HG03469 (cell line): ENCODE measurements at regions not wholly inside any gene's neighbourhood (a gene's known extent, or its start where the extent isn't known, plus 50 kb on each side); places are given as distances from the start of the nearest gene placed in this dataset.

Experiments used
- ATAC-seq: cut with Tn5 transposase; IDR thresholded peaks from one replicate; pipeline ENCODE4 v1.9.1; 2021; ENCODE audit warnings: mild to moderate bottlenecking, moderate library complexity, moderate number of reproducible peaks; ENCODE audit not compliant: unreplicated experiment

DNA sequence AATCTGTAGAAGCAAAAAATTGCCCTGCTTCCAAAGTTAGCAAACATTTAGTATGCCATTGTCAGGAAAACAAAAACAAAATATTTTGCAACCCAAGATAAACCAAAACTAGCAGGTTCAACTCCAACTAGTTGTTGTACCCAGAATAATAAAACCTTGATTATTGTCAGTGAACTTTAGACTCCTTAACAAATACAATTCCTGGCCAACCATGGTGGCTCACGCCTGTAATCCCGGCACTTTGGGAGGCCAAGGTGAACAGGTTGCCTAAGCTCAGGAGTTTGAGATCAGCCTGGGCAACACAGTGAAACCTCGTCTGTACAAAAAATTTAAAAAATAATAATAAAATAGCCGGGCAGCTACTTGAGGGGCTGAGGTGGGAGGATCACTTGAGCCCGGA, 53.6 kb upstream of the EPCAM start:
- ATAC-seq, result no peak

DNA sequence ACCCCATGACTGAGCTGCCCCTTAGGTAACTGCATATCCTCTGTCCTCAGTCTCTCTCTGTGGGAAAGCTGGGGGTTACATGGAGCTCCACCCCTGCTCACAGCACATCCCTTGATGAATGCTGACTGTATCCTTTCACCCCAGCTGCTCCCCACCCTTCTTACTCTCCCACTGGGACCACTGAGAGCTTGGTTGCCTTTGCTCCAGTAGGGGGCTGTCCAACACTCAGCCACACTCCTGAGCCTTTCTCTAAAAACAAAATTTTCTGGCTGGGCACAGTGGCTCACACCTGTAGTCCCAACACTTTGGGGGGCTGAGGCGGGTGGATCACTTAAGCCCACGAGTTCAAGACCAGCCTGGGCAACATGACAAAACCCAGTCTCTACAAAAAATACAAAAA, 55.4 kb upstream of the EPCAM start:
- no peak for ATAC-seq

DNA sequence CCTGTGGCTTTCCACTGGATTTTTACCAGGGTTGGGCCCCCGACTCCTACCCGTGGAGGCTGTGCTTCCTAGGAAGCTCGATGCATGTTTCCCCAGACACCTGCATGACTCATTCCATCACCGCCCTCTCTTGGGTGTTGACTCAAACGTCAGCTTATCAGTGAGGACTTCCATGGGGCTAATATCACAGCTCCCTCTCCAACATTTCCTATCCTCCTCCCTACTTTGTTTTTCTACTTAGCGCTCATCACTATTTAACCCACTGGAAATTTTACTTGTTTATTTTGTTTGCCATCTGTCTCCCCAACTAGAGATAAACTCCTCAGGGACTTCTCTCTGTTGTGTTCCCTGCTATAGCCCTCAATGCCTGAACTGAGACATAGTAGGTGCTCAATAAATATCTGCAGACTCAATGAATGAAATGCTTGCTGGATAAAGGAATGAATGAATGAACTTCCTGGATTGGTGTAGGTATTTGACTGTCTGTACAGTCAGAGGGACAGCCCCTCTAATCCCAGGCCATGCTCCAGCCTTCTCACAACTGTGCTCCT, 55.9 kb upstream of the EPCAM start:
- no peak for ATAC-seq

DNA sequence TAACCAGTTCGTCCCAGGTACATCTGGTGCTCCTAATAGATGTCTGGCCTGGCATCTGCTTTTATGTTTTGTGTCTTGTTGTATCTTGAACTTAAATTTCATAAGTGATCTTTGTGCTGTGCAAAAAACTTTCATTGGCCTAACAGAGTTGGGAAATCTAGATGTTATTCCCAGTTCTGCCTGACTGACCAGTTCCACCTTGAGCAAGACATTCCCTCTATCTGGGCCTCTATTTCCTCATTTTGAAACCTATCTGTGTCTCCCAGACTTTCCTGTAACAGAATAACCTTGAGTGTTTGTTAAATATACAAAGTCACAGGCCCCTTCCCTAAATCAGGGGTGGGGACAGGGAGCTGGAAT, 56.6 kb upstream of the EPCAM start:
- no peak for ATAC-seq

DNA sequence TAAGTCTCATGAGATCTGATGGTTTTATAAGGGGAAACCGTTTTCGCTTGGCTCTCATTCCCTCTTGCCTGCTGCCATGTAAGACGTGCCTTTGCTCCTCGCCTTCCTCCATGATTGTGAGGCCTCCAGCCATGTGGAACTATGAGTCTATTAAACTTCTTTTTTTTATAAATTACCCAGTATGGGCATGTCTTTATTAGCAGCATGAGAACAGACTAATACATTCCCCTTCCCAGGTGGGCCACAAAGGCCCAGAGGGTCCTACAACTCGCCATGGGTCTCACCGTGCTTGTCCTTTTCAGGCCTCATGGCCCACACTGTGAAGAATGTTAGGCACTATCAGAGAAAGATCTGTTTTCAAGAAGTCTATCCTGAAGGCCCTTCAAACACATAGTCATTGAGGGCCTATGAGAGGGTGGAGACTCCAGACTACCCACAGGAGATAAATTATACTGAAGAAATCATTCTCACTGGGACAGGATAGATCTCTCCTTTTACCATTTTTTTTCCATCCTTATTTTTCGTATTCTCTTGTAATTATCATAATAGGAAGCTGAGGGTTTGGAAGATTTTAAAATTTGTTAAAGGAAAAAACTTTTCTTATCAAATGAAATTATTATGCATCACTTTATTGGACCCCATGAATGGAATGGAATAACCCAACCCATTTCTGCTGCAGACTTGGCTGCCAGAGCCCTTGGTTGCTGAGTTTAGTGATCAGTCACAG, 57.2 kb upstream of the EPCAM start:
- ATAC-seq, result no peak

DNA sequence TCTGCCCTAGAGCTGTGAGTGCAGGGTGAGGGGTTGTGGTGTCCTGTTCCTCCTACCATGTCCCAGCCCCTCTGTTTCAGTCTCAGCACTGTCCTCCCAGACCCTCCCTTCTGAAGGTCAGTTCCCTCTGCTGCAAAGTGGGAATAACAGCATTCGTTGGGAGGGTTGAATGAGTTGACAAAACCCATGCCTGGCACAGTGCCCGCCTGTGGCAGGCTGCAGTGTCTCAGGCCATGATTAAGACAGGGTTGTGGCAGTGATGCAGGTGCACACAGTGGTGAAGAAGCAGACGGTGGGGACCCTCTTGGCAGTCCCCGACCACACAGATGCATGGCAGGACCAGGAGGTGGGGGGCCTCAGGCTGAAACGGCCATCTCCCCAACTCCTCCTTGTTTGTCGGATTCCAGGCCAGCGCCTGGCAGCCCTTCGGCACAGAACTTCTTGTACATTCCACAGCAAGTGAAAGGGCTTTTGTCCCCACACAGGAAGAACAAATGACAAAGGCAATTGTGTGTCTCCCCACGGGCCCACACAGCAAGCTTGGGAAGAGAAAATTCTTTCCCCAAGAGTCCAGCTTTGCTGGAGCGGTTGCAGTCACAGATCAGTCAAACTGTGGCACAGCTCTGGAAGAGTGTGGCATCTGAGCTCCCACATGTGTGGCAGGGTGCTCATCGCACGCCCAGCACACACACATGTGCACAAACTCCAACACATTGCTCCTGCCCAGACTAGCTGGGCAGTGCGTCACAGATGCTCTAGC, 58.1 kb upstream of the EPCAM start:
- ATAC-seq, result no peak

DNA sequence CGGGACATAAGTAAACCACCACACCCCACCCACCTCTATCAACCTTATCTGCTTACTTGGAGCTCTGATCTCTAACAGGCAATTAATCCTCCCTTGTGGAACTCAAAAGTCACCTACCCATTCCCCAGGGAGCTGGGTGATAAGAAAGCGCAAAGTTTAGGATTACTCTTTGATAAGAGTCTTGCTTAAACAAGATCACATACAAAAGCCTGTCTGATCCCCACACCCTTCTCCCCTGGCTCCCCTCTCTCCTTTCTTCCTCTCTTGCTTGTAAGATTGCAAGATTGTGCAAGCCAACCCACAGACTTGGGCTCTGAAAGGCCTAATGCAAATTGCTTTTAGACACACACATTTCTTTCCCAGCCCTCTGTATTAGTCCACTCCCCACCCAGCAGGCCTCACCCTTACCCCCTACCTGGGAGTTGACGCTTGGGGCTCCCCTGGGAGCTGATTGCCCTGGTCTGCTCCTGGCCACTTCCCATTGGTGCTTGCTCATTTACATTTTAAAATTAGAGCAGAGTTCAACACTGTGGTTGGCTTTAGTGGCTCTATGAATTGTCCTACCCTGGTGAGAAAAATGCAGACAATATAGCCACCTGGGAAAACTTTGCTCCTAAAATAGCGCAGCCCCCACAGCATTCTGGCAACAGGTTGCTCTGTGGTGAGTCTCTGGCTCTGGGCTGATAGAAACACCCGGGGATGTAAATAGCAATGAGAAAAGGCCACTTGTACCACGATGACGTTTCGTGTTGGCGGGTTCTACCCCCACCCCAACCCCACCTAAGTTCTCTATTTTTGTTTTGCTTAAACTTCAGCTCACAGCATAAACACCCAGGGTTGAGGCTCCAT, 58.9 kb upstream of the EPCAM start:
- peak; percentile 76 for ATAC-seq

DNA sequence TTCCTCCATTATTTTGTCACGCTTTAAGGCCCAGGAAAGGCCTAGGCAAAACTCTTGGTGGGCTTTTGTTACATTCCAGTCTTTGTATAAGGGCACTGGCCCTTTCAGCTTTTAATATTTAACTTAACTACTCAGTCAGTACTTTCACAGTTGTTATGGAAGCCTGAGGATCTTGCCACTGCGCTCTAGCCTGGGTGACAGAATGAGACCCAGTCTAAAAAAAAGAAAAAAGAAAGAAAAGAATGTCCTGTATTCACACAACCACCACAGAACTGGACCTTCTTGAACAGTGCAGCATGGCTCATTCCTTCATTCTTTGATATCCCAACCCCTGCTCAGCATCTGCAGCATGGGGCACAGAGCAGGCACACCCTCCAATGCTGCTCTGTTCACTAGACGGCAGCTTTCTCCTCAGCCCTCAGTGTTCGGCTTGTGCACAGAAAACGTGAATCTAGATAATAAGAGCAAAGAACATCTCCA, 59.6 kb upstream of the EPCAM start:
- no peak for ATAC-seq

DNA sequence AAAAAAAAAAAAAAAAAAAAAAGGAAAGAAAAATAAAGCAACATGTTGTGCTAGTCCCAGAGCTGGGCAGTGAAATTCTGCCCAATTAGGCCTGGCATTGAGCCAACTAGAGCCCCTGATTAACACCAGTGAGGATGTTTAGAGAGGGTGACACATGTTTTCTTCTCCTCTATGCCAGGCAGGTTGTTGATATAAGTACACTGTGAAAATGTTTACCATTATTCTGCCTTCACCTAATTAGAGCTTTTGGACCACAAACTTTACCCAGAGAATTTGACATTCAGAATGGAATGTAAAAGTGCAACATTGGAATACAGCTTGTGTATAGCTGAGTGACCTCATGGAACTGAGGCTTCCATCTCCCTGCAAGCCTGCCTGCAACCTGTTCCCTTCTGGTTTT, 62.0 kb upstream of the EPCAM start:
- ATAC-seq, result no peak

DNA sequence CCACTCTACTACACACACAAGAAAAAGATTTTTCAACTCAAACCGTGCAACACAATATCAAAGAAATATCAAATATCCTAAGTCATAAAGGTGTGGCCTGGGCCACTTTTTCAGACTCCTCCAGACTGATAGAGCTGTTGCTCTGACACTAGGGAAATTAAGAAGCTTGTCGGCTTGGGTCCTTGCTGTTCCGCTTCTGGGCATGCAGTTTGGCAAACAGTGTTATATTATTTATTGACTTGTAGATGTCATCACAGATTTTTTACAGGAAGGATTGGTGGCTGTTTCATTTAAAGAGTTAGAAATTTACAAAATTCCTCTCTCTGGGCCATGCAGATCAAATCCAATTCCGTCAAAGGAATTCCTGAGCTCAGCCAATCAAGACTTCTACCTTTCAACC, 64.5 kb upstream of the EPCAM start:
- no peak for ATAC-seq

DNA sequence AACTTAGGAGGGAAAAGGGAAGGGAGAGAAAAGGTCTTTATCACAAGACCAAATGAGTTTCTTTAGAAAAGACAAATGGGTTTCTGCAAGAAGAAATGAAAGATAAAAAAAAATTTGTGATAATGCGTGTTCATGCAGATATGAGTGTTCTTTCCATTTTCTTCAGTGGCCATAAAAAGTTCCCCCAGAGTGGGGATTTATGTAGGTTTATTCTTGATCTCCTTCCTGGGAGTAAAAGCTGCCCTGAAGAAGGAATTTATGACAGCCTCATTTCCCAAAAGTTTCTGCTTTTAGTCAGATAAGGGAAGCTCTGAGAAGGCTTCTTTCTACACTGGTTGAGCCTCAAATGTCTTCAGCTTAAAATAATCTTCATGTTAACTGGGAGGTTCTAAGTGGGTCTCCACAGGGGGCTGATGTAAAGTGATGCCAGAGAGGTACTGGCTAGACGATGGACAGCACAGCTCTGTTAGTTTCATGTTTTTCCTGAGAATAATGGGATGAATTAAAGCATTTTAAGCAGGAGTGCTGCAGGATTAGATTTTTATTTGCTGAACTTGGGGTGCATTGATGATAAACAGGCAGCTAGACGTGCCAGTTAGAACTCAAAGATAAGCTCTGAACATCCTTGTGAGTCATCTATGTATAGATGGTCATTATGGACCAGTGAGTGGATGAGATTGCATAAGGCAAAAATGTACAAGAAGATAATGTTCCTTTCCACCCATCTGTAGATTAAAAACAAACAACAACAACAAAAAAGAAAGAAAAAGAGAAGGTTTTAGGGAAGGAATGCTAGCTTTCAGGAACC, 65.6 kb upstream of the EPCAM start:
- ATAC-seq, result no peak

DNA sequence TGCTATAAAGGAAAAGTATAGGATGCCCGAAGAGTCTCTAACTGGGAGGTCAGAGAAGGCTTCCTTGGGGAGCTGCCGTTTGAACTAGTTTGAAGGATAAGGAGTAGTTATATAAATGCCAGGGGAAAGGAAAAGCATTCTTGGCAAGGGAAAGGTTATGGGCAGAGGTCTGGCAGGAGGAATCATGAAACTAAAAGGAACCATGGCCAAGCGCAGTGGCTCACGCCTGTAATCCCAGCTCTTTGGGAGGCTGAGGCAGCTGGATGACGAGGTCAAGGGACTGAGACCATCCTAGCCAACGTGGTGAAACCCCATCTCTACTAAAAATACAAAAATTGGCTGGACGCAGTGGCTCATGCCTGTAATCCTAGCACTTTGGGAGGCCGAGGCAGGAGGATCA, 66.8 kb upstream of the EPCAM start:
- no peak for ATAC-seq

DNA sequence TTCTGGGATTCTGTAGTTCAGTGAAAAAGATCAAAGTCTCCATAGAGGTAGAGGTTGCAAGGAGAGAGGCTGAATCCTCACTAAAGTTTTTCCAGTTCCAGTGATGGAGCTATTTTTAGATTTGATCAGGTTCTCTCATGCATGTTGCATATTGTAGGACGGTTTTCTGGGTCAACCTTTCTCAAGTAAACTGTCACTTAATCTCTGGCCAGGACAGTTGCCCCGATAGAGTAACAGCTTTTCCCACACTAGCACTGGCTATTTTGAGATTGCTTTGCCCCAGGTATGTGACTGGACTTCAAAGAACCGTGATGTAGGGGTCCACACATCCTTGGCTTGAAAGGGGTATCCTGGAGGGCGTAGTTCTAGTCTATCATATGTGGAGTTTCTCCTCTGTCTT, 67.4 kb upstream of the EPCAM start:
- no peak for ATAC-seq

DNA sequence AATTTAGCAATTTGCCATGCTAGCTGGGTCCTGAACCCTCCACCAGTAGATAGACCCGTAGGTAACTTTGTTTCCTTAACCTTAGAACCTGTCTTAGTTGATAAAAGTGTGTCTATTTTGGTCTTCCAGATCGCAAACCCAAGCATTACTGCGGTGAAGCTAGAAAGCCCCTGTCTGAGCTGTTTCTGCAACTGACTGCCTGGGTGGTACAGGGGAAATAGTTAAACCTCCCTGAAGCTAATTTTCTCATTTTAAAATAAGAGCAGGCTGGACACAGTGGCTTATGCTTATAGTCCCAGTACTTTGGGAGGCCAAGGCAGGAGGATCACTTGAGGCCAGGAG, 67.9 kb upstream of the EPCAM start:
- ATAC-seq, result peak; percentile 39

DNA sequence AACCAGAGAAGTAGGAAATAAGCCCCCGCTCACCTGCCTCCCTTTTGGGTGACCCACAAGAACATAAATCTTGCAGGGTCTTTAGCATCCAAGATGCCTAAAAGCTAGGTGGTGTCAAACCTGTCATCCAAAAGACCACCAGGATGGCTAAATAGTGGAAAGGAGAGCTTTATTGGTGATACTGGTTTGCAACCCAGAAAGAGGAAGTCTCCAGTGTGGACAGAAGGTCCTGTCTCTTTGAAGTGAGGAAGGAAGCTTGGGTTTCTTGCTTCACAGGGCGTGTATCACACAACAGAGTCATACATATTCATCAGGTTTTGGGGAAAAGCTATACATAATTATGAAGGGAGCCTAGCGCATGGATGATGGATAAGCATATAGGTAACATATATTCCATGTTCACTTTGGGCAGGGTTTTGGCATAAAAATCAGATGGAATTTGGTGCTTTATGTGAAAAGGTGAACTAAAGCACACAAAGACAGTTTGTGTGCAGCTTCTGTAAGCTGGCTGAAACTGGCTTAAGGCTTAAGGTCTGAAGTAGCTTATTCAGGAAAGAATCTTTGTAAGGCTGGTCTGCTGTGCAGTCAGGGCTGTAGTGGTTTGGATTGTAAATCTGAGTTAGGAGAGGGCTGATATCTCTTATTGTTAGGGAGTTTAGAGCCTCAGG, 68.4 kb upstream of the EPCAM start:
- ATAC-seq, result peak; percentile 56

DNA sequence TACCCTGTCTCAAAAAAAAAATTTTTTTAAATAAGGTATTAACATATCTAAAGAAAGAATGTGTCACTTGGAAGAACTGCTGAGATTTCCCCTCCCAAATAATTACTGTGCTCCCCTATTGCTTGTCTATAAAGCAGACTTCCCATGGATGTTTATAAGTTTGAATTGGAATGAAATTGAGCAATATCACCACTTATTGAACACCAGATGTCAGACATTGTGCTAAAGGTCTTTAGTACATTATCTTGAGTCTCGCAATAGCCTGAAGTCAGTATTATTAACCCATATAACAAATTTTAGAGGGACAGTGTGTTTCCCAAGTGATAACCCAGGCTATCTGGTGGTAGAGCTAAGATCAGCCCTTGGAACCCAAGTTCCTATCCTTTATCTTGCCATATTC, 69.0 kb upstream of the EPCAM start:
- ATAC-seq, result no peak

DNA sequence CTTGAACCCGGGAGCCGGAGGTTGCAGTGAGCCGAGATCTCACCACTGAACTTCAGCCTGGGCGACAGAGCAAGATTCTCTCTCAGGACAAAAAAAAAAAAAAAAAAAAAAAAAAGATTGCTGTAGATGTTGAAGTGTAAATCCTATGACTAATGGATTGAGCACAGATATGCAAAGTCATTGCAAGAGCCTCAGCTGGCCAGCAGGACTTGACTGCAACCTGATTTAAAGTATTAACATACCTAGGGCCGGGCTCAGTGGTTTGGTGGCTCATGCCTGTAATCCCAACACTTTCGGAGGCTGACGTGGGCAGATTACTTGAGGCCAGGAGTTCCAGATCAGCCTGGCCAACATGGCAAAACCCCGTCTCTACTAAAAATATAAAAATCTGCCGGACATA, 69.6 kb upstream of the EPCAM start:
- ATAC-seq, result no peak

DNA sequence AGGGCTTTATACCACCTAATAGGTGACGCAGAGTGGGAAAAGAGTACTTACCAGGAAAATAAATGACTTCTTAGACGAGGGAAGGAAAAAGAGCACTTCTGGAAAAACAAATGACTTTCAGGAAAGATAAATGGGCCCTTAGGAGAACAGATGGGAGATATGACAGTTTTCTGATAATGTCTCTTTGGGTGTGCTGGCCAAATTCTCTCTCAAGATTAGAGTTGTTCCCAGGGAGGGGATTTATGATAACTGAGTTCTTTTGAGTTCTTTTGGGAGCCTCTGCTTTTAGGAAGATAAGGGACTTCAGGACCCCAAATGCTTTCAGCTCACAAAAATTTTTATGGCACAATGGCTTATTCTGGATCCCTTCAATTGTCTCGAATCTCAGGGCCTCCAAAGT, 70.3 kb upstream of the EPCAM start:
- no peak for ATAC-seq

DNA sequence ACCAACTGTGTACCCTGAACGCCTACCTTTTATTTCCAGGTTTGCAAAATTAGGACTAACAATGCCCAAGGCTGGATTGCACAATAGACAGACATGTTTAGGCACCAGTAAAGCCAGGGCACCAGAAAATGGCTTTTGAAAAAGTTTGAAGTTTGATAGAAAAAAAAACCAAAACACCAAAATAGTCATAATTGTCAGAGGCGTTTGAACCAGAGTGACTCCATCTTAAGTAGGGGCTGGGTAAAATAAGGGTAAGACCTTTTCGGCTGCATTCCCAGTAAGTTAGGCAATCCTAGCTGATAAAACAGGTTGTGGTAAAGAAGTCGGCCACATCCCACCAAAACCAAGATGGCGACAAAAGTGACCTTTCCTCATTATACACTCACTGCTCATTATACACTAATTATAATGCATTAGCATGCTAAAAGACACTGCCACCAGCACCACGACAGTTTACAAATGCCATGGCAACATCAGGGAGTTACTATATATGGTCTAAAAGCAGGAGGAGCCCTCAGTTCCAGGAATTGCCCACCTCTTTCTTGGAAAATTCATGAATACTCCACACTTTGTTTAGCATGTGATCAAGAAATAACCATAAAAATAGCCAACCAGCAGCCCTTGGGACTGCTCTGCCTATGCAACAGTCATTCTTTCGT, 71.2 kb upstream of the EPCAM start:
- no peak for ATAC-seq
